Effector memory CD8-positive, alpha-beta T cell (primary cell): ENCODE measurements at regions not wholly inside any gene's neighbourhood (a gene's known extent, or its start where the extent isn't known, plus 50 kb on each side); places are given as distances from the start of the nearest gene placed in this dataset.
A peak's percentile ranks its signal among the peaks of the same experiment; 100 is the strongest.

Experiments
- ATAC-seq: fragments of 150-1000 bp; cut with Tn5 transposase; replicated peaks from 2 replicates; pipeline ENCODE4 v1.10.0; 2021; ENCODE audit warnings: mild to moderate bottlenecking, moderate library complexity
- DNase-seq, 3 experiments: peaks; one replicate each; pipeline ENCODE4 v3.0.0; 2021
- H3K27ac Mint-ChIP-seq, 2 donors: one replicate each; pipeline ENCODE4 v1.8.0; 2022; ENCODE audit warnings: mild to moderate bottlenecking in 2 of 2, mixed read lengths in 2 of 2, moderate library complexity in 2 of 2
- H3K27me3 Mint-ChIP-seq, 2 donors: one replicate each; pipeline ENCODE4 v1.8.0; 2022; ENCODE audit warnings: mixed read lengths in 2 of 2
- H3K36me3 Mint-ChIP-seq: one replicate; pipeline ENCODE4 v1.8.0; 2022; ENCODE audit warnings: mild to moderate bottlenecking, moderate library complexity, mixed read lengths; ENCODE audit not compliant: insufficient read depth
- H3K4me1 Mint-ChIP-seq, 2 donors: one replicate each; pipeline ENCODE4 v1.8.0; 2022; ENCODE audit warnings: low read depth in 2 of 2, mixed read lengths in 2 of 2
- H3K4me3 Mint-ChIP-seq, 2 donors: one replicate each; pipeline ENCODE4 v1.8.0; 2022; ENCODE audit warnings: mild to moderate bottlenecking in 2 of 2, mixed read lengths in 2 of 2, moderate library complexity in 2 of 2
- H3K9me3 Mint-ChIP-seq, 2 donors: one replicate each; pipeline ENCODE4 v1.8.0; 2022; ENCODE audit warnings: mixed read lengths in 2 of 2

GRCh38 chr4:22245294-22245693 lies 270.6 kb downstream of the ADGRA3 start:
- Mint-ChIP-seq H3K36me3 (no peaks in the 10 kb centered on the region), H3K27me3 (no peaks in the 10 kb centered on the region), H3K4me1 (no peaks in the 10 kb centered on the region), H3K4me3 (no peak overlapping the region), H3K9me3 (peaks cover 2 to 15% of the 10 kb centered on the region in 2 donors), H3K27ac (no peak overlapping the region)
- DNase-seq (no peak), ATAC-seq (no peak)

GRCh38 chr4:22241415-22241814 lies 274.5 kb downstream of the ADGRA3 start:
- no peaks in the 10 kb centered on the region for H3K36me3 Mint-ChIP-seq
- H3K27me3 Mint-ChIP-seq: no peaks in the 10 kb centered on the region
- no peak for ATAC-seq
- H3K4me3 Mint-ChIP-seq: no peak overlapping the region
- no peak for DNase-seq
- H3K27ac Mint-ChIP-seq: no peak overlapping the region
- H3K4me1 Mint-ChIP-seq: no peaks in the 10 kb centered on the region
- H3K9me3 Mint-ChIP-seq: peaks cover 8% of the 10 kb centered on the region in 2 donors

GRCh38 chr4:22240814-22241213 lies 275.1 kb downstream of the ADGRA3 start:
- no peaks in the 10 kb centered on the region for H3K36me3 Mint-ChIP-seq

GRCh38 chr4:22238742-22239141 lies 277.1 kb downstream of the ADGRA3 start:
- H3K4me1 Mint-ChIP-seq: no peaks in the 10 kb centered on the region
- DNase-seq (no peak), ATAC-seq (no peak)
- peaks cover 12 to 16% of the 10 kb centered on the region in 2 donors for H3K9me3 Mint-ChIP-seq
- H3K27me3 Mint-ChIP-seq: no peaks in the 10 kb centered on the region
- H3K4me3 Mint-ChIP-seq: no peak overlapping the region
- H3K36me3 Mint-ChIP-seq: no peaks in the 10 kb centered on the region
- H3K27ac Mint-ChIP-seq: no peak overlapping the region

More at GRCh38 chr4:22240814-22241213, 275.1 kb downstream of the ADGRA3 start:
- no peaks in the 10 kb centered on the region for H3K27me3 Mint-ChIP-seq
- ATAC-seq (no peak), DNase-seq (no peak)
- H3K4me3 Mint-ChIP-seq: no peak overlapping the region
- H3K4me1 Mint-ChIP-seq: no peaks in the 10 kb centered on the region
- no peak overlapping the region for H3K27ac Mint-ChIP-seq
- peaks cover 12 to 14% of the 10 kb centered on the region in 2 donors for H3K9me3 Mint-ChIP-seq

GRCh38 chr4:22237846-22238494 lies 277.9 kb downstream of the ADGRA3 start:
- no peaks in the 10 kb centered on the region for H3K4me1 Mint-ChIP-seq
- no peaks in the 10 kb centered on the region for H3K27me3 Mint-ChIP-seq
- H3K4me3 Mint-ChIP-seq: peak overlapping the region in 1 of 2 donors; percentile 44
- peaks cover 10 to 16% of the 10 kb centered on the region in 2 donors for H3K9me3 Mint-ChIP-seq
- no peaks in the 10 kb centered on the region for H3K36me3 Mint-ChIP-seq
- no peak overlapping the region for H3K27ac Mint-ChIP-seq
- DNase-seq: no peak
- no peak for ATAC-seq

GRCh38 chr4:22237155-22237751 lies 278.6 kb downstream of the ADGRA3 start:
- H3K4me1 Mint-ChIP-seq: no peaks in the 10 kb centered on the region
- no peak overlapping the region for H3K27ac Mint-ChIP-seq
- no peaks in the 10 kb centered on the region for H3K27me3 Mint-ChIP-seq
- DNase-seq (peak in 1 of 3 experiments; percentile 3), ATAC-seq (no peak)
- H3K4me3 Mint-ChIP-seq: peak overlapping the region in 1 of 2 donors; percentile 44
- no peaks in the 10 kb centered on the region for H3K36me3 Mint-ChIP-seq
- peaks cover 10 to 16% of the 10 kb centered on the region in 2 donors for H3K9me3 Mint-ChIP-seq

- Mint-ChIP-seq H3K4me3 (no peak overlapping the region), H3K27me3 (no peaks in the 10 kb centered on the region), H3K27ac (no peak overlapping the region), H3K4me1 (no peaks in the 10 kb centered on the region), H3K36me3 (no peaks in the 10 kb centered on the region), H3K9me3 (peaks cover 13 to 26% of the 10 kb centered on the region in 2 donors)
- ATAC-seq: no peak
- no peak for DNase-seq
Measured at GRCh38 chr4:22235698-22236097, 280.2 kb downstream of the ADGRA3 start.

- no peak for ATAC-seq
- DNase-seq: no peak
- Mint-ChIP-seq H3K4me3 (no peak overlapping the region), H3K27me3 (no peaks in the 10 kb centered on the region), H3K4me1 (no peaks in the 10 kb centered on the region), H3K9me3 (peaks cover 7 to 27% of the 10 kb centered on the region in 2 donors), H3K27ac (no peak overlapping the region), H3K36me3 (no peaks in the 10 kb centered on the region)
Measured at GRCh38 chr4:22233230-22233629, 282.6 kb downstream of the ADGRA3 start.

GRCh38 chr4:22220965-22221364 lies 272.4 kb upstream of the KCNIP4 start:
- DNase-seq (no peak), ATAC-seq (no peak)
- no peaks in the 10 kb centered on the region for H3K4me1 Mint-ChIP-seq
- H3K27ac Mint-ChIP-seq: no peak overlapping the region
- H3K27me3 Mint-ChIP-seq: no peaks in the 10 kb centered on the region
- H3K36me3 Mint-ChIP-seq: no peaks in the 10 kb centered on the region
- peaks cover 13% of the 10 kb centered on the region in 2 donors for H3K9me3 Mint-ChIP-seq
- no peak overlapping the region for H3K4me3 Mint-ChIP-seq

- H3K4me3 Mint-ChIP-seq: no peak overlapping the region
- ATAC-seq (no peak), DNase-seq (no peak)
- H3K27me3 Mint-ChIP-seq: no peaks in the 10 kb centered on the region
- H3K27ac Mint-ChIP-seq: no peak overlapping the region
- no peaks in the 10 kb centered on the region for H3K36me3 Mint-ChIP-seq
- H3K4me1 Mint-ChIP-seq: no peaks in the 10 kb centered on the region
- peaks cover 12 to 20% of the 10 kb centered on the region in 2 donors for H3K9me3 Mint-ChIP-seq
Measured at GRCh38 chr4:22217480-22217879, 268.9 kb upstream of the KCNIP4 start.

- ATAC-seq: no peak
- no peak for DNase-seq
- Mint-ChIP-seq H3K4me3 (no peak overlapping the region), H3K9me3 (peaks cover 15 to 24% of the 10 kb centered on the region in 2 donors), H3K36me3 (no peaks in the 10 kb centered on the region), H3K4me1 (no peaks in the 10 kb centered on the region), H3K27me3 (no peaks in the 10 kb centered on the region), H3K27ac (no peak overlapping the region)
Measured at GRCh38 chr4:22216278-22216677, 267.7 kb upstream of the KCNIP4 start.

GRCh38 chr4:22215084-22215483 lies 266.5 kb upstream of the KCNIP4 start:
- H3K36me3 Mint-ChIP-seq: no peaks in the 10 kb centered on the region
- H3K4me1 Mint-ChIP-seq: no peaks in the 10 kb centered on the region
- no peak overlapping the region for H3K27ac Mint-ChIP-seq
- peaks cover 17 to 29% of the 10 kb centered on the region in 2 donors for H3K9me3 Mint-ChIP-seq
- H3K27me3 Mint-ChIP-seq: no peaks in the 10 kb centered on the region
- no peak overlapping the region for H3K4me3 Mint-ChIP-seq
- ATAC-seq (no peak), DNase-seq (no peak)

GRCh38 chr4:22203711-22204011 lies 255.1 kb upstream of the KCNIP4 start:
- no peaks in the 10 kb centered on the region for H3K27me3 Mint-ChIP-seq
- H3K27ac Mint-ChIP-seq: no peak overlapping the region
- no peaks in the 10 kb centered on the region for H3K9me3 Mint-ChIP-seq
- H3K36me3 Mint-ChIP-seq: no peaks in the 10 kb centered on the region
- H3K4me1 Mint-ChIP-seq: no peaks in the 10 kb centered on the region
- DNase-seq (no peak), ATAC-seq (no peak)
- no peak overlapping the region for H3K4me3 Mint-ChIP-seq

- Mint-ChIP-seq H3K27ac (no peak overlapping the region), H3K36me3 (no peaks in the 10 kb centered on the region), H3K27me3 (no peaks in the 10 kb centered on the region), H3K4me1 (no peaks in the 10 kb centered on the region), H3K4me3 (no peak overlapping the region), H3K9me3 (no peaks in the 10 kb centered on the region)
- ATAC-seq (no peak), DNase-seq (no peak)
Measured at GRCh38 chr4:22202975-22203710, 254.6 kb upstream of the KCNIP4 start.
